Inflammatory macrophage treated with lipopolysaccharide for 1 hour (primary cell): ENCODE measurements at regions not wholly inside any gene's neighbourhood (a gene's known extent, or its start where the extent isn't known, plus 50 kb on each side); places are given as distances from the start of the nearest gene placed in this dataset.
"Not testable (repeated sequence)": the region's sequence is repeated elsewhere in the genome, so short reads cannot be mapped to it uniquely, and the experiment has no call there.

Experiments used
- DNase-seq, 2 donors: peaks; one replicate each; pipeline ENCODE4 v3.0.0-alpha.2; 2020 to 2022

DNA sequence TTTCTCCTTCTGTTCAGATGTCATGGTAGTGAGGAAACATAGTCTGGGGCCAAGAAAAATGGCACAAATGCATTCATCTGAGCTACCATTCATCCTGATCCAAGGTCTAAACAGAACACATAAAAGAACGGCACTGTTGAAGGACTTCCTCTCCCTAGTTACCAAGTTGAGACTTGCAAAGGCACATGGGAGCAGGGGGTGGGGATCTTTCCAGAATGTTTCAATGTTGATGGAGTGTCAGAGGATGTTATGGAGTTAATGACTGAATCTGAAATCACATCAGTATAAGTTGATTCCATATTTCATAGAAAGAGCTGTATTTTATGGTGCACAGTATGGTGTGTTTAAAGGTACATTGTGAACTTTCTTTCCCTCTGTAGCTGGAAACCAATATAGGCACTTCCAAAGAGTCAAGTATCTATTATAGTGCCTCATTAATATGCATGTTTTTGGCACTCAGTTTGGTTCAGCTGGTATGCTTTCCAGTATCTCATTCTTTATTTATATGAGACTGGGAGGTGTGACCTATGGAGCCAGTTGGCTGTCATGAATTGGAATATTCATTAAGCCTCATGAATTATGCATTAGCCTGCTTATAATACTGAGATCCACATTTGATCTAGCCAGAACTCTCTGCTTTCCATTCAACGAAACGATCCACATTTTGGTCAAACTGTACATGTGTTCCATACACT is 603.0 kb downstream of the NR2F1-AS1 start:
- DNase-seq, result no peak

DNA sequence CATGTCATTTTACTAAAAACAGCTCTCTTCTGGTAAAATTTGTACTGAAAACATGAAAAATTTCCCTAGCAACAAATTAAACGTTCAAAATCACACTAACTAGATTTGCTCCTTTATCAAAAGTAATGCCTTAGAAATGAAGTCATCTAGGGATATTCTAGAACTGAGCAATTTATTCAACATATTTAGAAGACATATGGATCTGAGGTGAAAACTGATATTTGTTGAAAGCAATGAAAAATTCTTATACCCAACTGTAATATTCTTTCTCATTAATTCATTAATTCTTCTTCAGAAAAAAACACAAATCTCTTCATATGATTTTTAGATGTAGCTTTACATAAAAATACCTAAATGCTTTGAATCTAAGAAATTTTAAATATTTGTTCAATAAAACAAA is 604.9 kb downstream of the NR2F1-AS1 start:
- no peak for DNase-seq

DNA sequence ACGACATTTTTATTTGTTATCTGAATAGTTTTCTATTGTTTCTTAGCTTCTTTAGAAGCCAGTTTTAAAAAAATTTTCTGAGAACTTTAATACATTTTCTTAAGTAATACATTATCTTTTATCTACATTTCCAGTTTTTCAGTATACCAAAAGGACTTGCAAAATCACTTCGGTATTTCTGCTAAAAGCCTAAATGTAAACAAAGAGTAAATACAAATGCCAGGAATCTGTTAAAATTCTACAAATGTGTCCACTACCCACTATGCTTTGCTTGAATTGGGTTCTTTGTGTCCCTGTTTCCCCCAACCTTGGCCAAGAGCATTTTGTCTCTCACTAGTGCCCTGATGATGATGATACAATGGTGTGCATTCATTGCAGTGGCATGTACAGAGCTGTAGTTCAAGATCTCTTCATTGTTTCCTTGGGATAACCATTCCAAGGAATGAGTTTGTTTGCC is 611.2 kb downstream of the NR2F1-AS1 start:
- DNase-seq, result no peak

DNA sequence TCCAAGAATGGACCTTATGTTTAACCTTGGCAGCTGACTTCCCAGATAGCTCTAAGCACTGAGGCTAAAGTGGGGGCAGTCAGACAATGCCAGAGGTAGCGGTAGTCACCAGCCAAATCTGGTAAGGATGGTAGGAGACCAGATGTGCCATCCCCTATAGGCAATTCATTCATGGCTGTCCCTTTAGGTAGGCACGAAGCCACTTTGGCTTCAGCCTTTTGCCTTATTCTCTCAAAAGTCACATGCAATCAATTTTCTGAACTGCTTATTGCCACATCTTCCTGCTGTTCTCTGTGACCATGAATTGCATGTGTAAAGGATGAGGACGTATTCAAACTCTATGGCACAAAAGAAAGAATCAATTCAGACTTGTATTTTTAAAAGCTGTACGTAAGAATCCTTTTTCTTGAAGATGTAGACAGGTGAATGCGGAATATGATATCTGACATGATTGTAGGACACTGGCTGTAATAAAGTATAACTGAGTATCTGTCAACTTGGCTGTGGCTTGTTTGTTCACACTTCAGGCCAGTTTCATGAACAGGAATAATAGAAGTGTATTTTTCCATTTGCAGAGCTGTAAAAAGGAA is 611.7 kb downstream of the NR2F1-AS1 start:
- DNase-seq, result no peak

DNA sequence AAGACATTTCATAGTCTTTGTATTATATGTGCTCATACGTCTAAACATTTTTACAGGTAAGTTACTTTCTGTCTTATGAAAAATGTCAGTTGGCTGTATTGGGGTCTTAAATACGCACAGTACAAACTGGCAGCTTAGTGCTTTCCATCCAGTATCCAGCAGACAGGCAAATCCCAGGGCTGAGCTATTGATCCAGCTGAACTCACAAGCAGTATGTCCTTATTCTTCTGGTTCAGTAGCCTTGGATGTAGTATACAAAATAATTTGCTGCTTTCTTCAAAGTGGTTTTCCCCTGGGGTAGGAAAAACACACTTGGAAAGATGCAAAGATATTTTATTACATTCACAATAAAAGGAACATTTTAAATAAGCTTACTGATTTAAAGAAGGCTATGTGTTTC is 617.2 kb downstream of the NR2F1-AS1 start:
- no peak for DNase-seq

DNA sequence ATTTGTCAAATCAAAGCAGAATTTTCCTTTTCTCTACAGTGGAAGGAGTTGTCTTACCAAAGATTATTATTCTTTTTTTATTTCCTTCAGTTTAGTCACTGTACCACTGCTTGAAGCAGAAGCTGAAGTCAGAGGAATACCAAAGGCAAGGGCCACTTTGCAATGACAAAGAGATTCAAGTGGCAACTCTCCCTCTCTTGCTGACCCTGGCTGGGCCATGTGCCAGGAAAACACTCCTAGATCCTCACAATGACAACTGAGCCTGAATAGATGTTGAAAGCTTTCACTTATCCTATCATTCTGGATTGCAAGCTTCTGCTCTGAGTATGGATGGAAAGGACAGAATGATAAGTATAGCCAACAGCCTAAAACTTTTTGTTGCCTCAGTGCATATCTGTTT is 618.3 kb downstream of the NR2F1-AS1 start:
- no peak for DNase-seq

DNA sequence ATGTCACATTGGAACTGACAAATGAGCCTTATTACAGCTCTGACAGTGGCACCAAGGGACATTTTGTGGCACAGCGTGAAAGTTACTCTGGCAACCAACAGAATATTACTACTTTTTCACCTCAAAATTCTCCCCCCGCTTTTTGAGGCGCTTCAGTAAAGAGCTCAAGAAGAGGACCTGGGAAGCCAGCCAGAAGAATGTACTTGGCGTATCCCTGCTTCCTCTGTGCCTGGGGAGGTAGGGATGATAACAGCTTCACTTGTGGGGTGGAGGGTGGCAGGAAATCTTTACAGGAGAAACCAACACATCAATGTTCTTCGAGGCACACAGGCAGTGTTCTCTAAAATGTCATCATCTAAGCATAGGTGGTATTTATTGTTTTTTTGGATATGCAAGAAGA is 624.1 kb downstream of the NR2F1-AS1 start:
- DNase-seq, result no peak

DNA sequence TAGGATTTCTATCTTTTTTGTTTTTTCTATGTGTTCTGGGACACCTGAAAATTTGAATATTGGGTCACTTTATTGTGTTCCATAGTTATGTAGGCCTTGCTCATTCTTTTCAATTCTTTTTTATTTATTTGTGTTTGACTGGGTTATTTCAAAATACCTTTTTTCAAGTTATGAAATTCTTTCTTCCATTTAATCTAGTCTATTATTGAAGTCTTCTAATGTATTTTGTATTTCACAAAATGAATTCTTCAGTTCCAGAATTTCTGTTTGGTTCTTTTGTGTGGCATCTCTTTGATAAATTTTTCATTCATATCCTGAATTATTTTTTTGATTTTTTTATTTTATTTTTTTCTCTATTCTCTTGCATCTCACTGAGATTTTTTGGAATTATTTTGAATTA is 628.8 kb downstream of the NR2F1-AS1 start:
- no peak for DNase-seq

DNA sequence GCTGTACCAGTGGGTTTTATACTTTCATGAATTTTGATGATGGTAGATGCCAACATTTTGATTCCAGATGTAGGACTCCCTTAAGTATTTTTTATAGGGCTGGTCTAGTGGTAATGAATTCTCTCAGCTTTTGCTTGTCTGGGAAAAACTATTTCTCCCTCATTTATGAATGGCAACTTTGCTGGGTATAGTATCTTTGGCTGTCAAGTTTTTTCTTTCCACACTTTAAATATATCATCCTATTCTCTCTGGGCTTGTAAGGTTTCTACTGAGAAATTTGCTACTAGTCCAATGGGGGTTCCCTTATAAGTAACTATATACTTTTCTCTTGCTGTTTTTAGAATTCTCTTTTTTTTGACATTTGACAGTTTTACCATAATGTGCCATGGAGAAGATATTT is 629.3 kb downstream of the NR2F1-AS1 start:
- DNase-seq, result no peak

DNA sequence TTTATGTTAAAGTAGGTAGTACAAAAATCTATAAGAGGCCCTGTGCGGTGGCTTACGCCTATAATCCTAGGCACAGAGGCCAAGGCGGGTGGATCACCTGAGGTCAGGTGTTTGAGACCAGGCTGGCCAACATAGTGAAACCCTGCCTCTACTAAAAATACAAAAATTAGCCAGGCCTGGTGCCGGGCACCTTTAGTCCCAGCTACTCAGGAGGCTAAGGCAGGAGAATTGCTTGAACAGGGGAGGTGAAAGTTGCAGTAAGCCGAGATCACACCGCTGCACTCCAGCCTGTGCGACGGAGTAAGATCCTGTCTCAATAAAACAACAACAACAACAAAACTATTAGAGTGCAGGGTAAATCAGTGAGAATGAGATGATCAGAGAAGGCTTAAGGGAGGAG is 634.5 kb downstream of the NR2F1-AS1 start:
- no peak for DNase-seq

DNA sequence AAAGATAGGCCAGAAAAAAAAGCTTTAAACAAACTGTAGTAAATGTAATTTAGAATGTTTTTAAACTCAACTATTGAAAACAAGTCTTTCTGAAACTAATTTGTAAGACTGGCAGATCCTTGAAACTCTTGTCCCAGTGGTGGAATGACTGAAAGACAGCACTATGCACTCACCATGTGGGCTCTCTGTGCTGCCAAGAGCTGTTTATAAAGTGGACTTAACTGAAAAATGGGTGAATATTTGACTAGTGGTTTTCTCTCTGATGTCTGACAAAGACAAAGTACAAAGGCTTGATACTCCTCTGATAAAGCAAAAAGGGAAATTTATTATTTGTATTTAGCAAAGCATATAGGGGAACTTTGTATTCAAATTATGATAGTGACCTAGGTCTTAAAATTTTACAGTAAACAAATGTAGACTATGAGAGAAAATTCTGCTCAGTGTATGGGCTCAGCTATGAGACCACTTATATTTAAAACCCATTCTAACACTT is 635.4 kb downstream of the NR2F1-AS1 start:
- no peak for DNase-seq

DNA sequence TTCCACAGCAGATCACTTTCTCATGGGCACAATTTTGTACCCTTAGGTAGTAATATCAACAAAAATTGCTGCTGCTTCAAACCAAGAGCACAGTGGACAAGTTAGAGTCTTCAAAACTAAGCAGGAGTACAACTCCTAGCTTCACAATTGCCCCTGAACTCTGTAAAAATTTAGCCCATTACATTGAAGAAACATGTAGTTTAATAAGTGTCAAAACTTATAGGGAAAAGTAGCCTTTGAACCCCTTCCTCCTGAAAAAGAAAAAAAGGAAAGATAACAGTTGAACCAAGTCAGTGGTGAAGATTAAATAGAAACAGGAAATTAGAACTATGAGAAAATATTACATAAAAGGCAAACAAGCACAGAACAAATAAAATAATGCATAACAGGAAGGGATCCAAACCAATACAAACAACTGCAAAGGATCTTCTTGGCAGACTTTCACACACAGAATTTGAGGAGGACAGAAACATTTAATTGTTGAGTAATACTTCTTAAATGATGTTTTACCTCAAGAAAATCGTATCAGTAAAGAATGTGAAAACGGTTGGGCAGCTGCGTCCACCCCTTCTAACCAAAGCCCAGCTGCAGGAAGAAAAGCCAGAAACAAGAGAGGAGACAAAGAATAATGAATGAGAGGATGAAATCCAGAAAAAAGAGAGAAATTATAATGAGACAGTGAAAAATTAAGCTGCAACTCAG is 636.0 kb downstream of the NR2F1-AS1 start:
- no peak for DNase-seq

DNA sequence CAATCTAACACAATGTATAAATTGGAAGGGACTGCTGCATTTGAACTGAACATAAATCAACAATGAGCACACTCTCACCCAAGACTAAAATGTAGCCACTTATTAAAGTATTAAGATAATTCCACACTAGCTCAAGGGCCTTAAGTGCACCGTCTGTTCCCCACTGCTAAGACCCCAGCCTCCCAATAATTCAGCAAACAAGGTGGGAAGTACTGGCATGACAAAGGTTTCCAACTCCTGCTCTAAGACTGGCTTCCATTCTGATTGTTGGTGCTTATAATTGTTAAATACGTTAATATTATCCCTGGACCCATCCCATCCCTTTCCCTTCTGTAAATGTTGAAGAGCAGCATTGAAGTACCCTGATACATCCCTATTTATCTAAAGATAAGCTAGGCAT is 636.7 kb downstream of the NR2F1-AS1 start:
- DNase-seq, result no peak

DNA sequence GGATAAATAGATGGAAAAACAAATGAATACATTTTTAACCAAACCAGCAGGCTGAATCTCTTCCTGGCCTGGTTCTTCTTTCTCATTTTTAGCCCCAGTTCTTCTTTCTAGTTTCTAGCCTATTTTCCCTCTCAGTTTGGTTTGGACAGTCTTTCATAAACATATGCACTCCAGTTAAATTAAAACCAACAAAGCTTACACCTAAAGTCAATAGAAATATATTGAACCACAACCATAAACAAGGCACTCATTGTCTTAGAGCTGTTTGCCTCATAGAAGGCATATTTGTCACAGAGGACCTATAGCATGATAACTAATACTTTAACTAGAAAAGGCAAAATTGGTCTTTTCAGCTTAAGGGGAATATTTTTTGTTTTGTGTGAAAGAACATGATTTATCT is 638.3 kb downstream of the NR2F1-AS1 start:
- no peak for DNase-seq

DNA sequence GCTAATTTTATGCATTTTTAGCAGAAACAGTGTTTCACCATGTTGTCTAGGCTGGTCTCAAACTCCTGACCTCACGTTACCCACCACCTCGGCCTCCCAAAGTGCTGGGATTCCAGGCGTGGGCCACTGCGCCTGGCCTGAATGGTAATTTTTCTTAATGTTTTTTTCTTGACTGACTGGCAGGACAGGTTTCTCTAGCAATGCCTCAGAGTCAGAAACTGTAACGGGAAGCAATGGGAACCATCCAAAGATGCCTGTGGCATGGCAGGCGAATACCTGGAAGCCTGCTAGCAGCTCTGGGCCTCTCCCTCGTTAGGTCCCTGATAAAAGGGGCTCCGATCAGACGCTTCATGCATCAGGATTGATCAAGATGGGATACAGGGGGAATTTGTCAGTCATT is 639.2 kb downstream of the NR2F1-AS1 start:
- DNase-seq, result no peak

DNA sequence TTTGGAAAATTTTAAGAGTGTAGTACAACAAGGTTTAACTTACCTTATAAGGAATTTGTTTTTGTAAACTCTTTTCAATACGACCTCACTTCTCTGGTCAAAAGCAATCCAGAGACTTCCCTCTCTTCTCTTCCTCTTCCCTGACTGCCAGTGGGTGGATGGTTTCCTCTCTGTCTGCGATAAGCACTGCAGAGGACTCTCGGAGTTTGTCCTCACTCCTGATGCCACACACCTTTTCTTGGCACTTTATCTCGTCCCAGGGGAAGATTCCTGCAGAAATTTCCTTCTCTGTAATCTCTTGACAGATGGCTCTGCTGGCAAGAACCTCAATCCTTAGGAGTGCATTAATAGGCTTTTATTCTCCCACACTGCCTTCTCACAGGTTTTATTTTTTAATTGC is 641.6 kb downstream of the NR2F1-AS1 start:
- no peak for DNase-seq

DNA sequence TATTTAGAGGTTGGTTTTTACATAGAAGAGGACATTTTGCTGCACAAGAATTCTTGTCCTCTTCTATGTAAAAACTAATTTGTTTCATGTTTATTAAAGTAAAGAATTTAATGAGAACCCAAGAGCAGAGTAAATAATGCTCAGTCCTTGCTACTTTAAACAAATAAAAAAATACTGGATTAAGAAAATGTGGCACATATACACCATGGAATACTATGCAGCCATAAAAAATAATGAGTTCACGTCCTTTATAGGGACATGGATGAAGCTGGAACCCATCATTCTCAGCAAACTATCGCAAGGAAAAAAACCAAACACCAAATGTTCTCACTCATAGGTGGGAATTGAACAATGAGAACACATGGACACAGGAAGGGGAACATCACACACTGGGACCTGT is 643.6 kb downstream of the NR2F1-AS1 start:
- not testable (repeated sequence) for DNase-seq

DNA sequence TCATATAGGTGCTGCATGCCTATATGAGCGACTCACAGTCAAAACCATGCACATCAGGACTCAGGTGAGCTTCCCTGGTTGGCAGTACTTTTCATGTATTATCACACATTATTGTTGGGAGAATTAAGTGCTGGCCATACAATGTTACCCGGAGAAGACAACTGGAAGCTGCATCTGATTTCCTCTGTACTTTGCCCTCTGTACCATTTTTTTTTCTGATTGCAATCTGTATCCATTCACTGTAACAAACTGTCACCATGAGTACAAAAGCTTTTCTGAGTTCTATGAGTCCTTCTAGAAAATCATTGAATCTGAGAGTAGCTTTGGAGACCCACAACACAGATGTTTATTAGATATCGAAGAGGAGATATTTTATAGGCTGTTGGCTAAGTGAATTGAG is 651.0 kb downstream of the NR2F1-AS1 start:
- DNase-seq, result no peak

DNA sequence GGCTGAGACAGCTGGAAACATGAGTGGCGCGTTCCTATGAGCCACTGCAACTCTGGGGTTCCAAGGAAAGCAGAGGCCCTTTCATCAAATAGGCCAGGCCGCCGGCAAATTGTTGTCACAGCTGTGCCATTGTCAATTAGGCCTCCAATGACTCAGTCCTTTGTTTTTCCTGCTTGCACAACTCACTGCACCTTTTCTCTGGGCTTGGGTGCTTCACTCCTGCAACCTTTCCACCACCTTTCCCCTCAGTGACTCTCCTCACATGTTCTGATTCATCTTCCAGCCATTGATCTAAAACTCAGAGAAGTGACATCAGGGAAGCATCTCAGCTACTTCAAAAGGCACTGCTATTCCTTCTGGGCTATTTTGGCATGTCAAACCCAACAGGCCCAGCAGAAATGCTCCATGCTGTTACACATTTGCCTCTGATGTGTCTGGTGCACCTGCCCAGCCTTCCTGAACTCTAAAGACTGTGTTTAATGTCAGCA is 653.7 kb downstream of the NR2F1-AS1 start:
- DNase-seq, result no peak

DNA sequence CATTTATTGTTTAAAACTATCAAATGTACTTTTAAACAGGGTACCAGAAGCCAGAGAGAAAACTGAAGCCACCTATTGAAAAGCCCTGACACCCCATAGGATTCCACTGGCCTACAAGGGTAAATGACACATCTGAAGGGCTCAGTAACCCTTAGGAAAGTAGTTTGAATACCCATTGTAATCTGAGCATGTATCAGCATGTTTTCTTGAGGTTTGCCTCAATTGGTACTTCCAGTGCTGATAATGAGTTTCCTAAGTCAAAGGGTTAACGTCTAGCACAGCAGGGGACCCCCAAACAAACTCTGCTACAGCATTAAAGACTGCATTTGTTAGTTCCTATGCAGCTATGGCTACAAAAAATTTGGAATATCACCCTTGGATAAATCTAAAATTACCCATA is 657.1 kb downstream of the NR2F1-AS1 start:
- DNase-seq, result no peak

DNA sequence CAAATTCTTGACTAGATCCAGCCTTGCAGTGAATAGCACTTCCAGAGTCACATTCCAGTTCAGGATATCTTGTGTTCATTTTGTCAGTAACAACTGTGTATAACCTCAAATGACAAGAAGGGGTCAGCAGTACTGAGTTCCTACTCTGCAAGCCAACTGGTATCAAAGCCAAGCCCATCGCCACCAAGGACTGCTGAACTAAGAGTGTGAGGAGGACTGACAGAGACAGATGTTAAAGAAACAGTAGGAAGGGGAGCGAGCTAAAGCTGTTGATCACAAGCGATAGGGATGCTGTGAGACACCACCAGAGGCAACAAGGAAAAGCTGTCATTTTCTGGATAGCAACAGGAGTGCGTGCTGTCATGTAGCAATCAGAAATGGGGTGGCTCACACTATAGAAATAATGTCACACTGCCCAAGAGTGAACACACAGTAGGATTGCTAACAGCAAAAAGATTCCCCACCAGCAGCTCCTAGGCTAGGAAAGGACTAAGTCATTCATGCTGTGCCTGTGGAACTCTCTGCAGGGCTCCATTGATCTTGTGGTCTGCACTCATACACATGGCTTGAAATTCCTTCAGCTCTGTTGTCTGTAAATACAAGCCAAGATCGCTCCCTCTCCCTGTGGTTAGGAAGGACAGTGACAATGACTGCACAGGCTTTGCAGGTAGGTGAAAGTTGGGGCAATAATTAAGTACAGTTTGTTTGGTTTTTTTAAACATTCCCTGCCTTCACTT is 658.6 kb downstream of the NR2F1-AS1 start:
- no peak for DNase-seq

DNA sequence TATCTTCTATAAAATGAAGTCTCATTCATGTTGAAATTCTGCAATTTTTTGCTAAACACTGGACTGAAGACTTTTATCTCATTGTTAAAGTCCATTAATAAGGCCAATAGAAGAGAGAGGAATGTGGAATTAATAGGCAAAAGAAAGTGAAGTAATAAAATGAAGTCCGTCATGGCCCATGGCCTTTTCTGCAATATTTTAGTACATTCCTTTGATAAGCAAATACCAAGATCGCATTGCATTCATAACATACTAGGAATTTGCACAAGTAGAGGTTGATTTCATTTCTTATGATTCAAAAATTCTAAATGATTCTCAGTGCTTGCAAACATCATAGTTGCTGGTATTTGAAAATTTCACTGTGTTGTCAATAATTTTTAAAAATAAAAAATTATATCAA is 664.0 kb downstream of the NR2F1-AS1 start:
- DNase-seq, result no peak

DNA sequence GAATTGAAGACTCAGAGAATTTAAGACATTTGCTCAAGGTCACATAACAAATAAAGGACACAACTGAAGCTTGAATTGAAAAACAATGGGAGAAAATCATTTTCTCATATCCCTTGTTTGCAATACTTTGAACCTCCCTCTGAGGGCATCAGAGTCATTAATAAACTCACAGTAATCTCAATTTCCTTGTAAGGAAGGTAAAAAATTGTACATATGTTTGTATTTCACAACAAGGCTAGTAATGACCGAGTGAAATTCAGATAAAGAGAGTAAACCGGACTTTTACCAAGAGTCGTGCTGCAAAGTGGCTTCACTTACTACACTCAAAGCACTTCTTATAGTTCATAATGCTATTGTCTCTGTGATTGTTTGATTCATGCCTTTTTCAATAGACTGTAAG is 665.0 kb downstream of the NR2F1-AS1 start:
- no peak for DNase-seq
